CD4-positive, alpha-beta T cell treated with Interleukin-15 for 4 hours (primary cell): ENCODE measurements at regions not wholly inside any gene's neighbourhood (a gene's known extent, or its start where the extent isn't known, plus 50 kb on each side); places are given as distances from the start of the nearest gene placed in this dataset.
"Not testable (repeated sequence)": the region's sequence is repeated elsewhere in the genome, so short reads cannot be mapped to it uniquely, and the experiment has no call there.

ENCODE experiments used
- DNase-seq: peaks from one replicate; pipeline ENCODE4 v3.0.0-alpha.2; 2020; ENCODE audit warnings: low spot score

DNA sequence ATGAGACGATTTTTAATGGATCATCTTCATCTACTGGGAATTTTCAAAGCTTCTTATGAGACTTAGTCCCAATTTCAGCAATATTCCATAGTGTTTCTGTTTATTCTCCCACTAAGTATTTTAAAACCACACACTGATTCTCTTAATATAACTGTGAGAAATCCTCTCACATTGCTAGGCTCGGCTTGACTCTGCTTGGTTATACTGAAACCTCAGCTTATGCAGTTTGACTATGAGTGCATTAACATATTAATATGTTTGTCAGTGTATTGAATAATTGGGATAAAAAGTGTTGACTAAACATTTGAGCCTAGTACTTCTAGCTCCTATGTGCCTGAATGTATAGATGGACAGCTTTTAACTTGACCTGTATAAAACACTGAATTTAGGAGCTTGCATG, 298.5 kb upstream of the IZUMO3 start:
- no peak for DNase-seq

DNA sequence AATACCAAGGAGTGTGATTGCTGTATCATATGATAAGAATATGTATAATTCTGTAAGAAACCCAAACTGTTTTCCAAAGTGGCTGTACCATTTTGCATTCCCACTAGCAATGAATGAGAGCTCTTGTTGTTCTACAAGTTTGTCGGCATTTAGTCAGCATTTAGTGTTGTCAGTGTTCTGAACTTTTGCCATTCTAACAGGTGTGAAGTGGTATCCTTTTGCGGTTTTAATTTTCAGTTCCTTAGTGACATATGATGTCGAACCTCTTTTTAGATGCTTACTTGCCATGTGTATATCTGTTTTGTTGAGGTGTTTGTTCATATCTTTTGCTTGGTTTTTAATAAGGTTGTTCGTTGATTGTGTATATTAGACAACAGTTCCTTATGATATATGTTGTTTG, 296.3 kb upstream of the IZUMO3 start:
- no peak for DNase-seq

DNA sequence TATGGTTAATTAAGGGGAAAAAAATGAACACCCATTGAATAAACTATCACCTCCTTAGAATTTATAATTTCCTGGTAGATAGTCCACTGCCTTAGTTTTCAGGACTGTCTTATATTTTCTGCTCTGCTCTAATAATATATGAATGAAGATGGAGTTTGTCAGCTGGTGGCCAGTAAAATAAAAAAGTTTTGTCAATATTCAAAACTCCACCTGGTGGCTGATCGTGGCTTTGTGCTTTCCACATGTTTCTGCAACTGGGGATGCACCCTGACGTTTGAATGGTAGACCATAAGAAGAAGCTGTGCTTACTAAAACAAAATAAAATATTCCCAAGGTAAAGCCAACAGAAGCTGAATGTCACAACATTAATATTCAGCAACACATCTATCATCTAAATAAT, 286.6 kb upstream of the IZUMO3 start:
- DNase-seq: no peak

DNA sequence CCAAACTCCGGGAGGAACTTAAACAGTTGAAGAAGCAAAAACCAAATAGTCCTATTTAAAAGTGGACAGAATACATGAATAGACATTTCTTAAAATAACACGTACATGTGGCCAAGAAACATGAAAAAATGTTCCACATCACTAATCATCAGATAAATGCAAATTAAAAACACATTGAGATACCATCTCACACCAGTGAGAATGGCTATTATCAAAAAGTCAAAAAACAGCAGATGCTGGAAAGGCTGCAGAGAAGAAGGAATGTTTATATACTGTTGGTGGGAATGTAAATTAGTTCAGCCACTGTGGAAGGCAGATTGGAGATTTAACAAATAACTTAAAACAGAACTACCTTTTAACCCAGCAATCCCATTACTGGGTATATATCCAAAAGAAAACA, 283.0 kb upstream of the IZUMO3 start:
- no peak for DNase-seq

DNA sequence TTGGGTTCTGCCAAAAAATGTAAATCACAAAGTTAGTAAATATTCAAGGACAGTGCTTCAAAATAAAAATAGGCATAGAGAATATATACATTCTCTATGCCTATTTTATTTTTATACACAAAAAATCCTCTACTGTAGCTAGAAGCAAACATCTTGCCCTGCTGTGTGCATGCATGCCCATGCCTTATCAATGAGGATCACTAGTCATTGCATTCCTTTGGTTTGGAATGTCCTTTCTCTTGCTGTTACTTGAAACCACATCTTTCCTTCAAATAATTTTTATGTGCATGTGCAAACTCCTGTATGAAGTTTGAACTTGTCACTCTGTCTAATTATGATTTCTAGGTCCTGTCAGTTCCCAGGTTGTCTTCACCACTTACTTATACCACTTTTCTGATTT, 278.9 kb upstream of the IZUMO3 start:
- DNase-seq: no peak

DNA sequence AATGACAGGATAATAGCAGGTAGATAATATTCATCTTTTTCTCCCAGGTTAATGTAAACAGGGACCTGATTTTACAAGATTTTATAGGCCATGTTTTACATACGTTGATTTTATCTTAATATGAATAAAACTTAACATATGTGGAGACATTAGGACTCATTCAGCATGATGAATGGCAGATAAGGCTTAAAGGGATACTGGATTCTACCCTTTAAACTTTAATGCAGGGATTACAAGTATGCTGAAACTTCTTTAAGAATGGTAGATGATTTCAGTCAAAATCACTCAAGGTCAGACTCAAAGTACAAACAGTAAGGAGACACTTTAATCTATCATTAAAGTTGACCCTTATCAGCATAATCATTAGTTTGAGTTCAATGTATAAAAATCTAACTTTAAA, 274.5 kb upstream of the IZUMO3 start:
- no peak for DNase-seq

DNA sequence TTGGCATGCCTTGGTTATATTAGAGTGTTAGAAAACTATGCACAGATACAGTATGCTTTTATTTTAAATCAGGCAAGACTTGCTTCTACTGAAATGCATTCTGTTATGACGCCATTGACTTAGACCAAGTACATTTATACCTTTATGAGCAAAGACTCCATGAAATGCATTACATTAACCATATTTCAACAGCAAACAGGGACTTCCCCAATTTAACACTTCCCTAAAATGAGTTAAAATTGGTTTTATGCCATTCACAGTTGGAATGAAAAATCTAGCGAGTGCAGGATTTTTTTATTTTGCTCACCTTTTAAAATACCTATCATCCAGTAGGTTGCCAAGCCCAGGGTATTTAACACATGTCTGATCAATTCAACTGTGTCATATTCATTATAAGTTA, 272.1 kb upstream of the IZUMO3 start:
- DNase-seq: no peak

DNA sequence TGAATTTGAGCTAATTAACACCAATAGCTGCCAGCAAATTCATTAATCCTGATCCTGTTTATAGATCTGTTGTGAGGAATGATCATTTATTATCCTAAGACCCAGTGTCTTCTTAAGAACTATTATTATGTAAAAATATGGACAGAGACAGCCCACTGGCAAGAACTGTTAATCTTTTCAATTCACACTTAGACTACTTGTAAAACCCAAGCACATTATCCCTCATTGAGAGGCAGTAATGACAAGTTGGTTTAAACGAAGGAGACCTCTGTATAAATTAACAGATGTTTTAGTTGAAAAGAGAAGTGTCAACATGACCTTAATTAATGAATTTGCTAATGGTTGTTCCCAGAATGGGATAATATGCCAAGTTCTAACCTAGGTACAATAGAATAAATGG, 270.3 kb upstream of the IZUMO3 start:
- no peak for DNase-seq

DNA sequence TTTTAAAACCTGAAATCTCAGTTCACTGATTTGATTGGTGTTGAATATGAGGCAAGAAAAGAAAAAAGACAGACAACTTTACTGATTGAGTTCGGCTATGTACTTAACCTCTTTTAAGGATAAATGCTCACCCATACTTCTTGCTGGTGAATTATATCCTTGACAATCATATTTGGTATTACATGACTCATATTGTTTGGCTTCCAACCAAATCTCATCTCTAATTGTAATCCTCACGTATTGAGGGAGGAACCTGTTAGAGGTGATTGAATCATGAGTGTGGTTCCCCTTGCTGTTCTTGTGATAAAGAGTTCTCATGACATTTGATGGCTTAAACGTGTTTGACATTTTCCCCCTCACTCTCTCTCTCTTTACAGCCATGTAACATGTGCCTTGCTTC, 255.6 kb upstream of the IZUMO3 start:
- DNase-seq: no peak

DNA sequence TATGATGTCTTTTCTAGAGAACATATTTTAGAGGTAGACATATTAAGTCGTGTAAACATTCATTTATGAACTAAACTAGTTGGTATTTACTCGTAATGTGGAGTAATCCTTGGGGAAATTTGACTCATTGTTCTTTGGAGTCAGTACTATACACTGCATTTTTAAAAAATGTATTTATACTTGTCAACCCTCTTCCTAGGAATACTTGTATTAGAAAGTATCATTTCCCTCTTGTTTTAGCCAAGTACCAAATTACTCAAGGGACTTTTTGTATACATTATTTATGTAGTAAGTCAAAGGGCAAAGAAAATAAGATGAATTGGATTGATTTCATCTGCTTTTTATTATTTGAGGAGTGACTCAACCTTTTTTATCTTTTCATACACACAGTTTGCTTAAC, 248.1 kb upstream of the IZUMO3 start:
- no peak for DNase-seq

DNA sequence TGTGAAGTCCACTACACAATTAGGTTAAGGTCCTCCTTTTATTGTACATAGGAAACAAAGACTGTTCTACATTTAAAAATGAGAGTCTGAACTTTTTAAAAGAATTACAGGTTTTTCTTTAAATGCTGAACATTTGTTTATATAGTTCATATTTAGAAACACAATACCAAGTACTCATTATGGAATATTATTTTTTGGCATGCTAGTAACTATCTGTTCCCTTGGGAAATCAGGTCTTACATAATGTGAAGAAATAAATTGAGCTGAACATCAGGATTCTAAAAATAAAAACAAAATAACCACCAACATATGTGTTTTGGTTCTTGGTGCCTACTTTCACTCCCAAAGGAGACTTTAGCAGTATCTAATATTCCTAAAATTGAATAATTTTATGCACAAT, 230.5 kb upstream of the IZUMO3 start:
- no peak for DNase-seq

DNA sequence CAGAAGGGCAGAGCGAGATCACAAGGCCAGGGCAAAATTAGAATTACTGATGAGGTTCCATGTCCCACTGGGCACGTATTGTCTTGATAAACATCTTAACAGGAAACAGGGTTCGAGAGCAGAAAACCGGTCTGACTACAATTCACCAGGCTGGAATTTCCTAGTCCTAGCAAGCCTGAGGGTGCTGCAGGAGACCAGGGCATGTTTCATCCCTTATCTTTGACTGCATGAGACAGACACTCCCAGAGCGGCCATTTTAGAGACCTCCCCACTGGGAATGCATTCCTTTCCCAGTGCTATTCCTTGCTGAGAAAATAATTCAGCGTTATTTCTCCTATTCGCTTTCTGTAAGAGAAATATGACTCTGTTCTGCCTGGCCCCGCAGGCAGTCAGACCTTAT, 228.5 kb upstream of the IZUMO3 start:
- DNase-seq: peak; percentile 0

DNA sequence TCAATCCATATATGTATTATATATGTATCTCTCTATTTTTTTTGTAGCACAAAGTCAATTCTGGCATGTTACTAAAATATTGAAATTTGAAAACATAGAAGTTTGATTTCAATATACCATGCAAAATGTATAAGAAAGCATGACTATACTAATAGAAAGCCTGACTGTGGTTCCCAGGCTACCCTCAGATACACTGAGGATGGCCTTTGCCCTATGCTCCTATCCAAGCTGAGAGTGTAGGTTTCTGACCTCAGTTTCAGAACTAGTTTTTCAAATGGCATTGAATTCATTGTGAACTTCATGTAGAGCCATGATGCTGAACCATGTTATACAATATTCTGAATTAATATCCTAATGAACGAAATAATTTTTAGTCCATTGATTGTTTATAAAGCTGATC, 220.4 kb upstream of the IZUMO3 start:
- DNase-seq: no peak

DNA sequence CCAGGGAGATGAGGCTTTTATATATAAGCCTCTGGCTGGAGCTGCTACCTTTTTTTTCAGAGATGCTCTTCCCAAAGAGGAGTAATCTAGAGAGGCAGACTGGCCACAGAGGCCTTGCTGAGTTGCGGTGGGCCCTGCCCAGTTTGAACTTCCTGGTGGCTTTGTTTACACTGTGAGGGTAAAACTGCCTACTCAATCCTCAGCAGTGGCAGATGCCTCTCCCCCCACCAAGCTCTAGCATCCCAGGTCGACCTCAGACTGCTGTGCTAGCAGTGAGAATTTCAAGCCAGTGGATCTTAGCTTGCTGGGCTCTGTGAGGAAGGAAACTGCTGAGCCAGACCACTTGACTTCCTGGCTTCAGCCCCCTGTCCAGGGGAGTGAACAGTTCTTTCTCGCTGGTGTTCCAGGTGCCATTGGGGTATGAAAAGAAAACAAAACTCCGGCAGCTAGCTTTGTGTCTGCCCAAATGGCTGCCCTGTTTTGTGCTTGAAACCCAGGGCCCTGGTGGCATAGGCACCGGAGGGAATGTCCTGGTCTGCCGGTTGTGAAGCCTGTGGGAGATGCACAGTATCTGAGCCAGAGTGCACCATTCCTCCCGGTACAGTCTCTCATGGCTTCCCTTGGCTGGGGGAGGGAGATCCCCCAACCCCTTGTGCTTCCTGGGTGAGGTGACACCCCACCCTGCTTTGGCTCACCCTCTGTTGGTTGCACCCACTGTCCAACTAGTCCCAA, 219.5 kb upstream of the IZUMO3 start:
- no peak for DNase-seq

DNA sequence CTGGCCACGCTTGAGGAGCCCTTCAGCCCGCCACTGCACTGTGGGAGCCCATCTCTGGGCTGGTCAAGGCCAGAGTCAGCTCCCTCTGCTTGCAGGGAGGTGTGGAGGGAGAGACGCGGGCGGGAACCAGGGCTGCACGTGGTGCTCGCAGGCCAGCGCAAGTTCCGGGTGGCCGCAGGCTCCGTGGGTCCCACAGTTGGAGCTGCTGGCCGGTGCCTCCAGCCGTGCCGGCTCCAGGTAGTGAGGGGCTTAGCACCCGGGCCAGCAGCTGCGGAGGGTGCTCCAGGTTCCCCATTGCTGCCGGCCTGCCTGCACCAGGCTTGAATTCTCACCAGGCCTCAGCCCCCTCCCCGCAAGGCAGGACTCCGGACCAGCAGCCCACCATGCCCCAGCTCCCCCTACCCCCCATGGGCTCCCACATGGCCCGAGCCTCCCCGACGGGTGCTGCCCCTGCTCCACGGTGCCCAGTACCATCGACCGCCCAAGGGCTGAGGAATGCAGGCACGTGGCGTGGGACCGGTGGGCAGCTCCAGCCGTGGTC, 192.8 kb upstream of the IZUMO3 start:
- DNase-seq: no peak

DNA sequence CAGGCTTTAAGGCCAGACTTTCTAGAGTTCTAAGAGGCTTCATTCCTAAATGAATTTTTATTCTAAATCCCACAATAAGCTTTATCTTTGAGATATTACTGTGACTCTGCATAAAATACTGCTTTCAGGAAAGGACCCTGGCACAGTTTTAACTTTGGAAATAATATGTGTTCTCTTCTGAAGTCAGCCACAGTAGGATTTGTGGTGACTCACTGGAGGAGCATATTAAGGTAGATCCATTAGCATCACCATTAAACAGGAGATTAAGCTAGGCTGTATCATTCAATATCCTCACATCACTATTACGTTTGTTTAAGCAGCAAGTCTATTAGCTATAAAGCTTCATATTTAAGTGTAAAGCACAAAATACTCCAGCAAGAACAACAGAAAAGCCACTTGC, 186.1 kb upstream of the IZUMO3 start:
- DNase-seq: no peak

DNA sequence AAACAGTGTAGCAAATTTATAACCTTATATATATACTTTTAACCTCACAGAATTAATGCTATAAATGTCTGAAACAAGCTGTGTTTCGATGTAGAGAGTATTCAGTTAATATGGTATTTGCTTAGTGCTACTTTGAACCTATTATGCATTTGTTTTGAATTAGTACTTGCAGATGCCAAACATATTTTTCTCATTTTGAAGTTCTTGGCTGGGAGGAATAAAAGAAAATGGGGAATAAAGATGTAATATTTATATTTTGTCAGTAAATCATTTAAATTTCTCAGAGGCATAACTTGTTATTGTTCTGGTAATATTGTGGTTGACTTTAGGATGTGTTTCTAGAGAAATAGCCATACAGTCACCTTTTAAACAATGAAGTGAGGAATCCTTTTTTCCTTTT, 175.9 kb upstream of the IZUMO3 start:
- DNase-seq: no peak

DNA sequence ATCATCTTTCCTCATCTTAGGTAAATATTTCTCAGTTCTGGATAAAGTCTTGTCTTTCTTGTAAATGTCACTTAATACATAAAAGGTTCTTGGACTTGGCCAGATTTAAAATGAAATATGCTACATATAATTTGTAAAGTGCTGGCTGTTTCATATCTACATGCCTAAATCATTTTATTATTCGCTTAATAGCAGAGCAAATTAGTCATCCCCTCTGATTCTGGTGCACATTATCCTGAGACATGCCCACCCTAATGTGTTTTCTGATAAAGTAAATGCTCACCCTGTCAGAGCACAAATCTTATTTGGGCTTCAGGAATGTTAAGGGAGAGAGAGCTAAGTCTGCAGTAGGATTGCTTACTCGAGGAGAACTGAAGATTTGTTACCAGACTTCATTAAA, 166.5 kb upstream of the IZUMO3 start:
- no peak for DNase-seq

DNA sequence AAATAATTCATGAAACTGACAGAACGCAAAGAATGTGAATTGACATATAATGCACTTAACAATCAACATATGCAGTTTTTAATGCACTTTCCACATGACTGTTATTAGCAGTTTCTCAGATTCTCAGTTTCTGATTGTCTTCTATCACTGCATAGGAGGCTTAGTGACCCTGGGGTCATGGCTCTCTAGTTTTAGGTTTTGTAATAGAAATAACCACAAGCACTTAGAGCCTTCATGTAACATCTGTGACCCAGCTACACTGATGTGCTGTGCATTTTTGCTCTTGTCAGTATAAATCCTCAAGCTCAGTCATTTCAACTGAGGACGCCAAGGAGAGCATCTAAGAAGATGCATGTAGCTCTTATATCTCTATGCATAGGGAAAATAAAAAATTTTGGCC, 163.1 kb upstream of the IZUMO3 start:
- DNase-seq: no peak

DNA sequence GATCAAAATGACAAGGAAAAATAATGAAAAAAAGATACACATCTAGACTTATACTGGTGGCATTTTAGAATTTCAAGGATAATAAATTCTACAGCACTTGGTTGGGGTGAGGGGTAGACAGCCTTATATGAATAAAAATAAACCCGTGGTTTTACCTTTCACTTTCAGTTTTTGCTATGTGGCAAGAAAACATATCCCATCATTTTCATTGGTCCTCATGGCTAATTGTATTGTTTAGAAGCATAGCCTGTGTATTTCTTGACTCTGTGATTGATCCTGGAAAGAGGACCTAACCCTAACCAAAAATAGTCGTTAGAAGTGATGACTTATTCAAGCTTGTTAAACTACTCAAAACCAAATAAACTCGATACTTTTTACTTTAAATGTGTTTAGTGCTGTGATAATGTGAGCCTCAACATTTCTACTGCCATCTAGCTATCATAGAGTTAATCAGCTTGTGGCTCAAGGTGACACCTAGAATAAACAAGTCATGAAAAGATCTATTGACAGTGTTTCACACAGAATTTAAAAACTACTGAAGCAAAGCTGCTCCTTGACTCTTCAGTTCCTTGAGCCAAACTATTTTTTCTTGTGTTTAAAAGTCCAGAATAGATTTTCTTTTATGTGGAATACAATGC, 153.3 kb upstream of the IZUMO3 start:
- no peak for DNase-seq

DNA sequence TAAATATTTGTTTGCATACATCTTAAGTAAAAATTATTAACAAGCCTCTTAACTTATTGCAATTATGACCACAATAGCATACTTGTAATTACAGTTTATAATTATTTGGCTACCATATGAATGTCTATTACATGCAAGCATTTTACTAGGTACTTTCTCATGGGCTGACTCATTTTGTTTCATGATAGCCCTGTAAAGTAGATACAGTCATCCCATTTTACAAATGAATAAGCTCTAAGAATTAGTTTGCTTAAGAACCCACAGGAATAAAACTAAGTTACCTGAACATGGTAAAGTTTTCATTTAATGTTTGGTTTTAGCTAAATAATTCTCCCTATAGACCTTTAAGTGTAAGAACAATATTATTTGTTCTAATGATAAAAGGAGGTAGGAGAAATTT, 126.6 kb upstream of the IZUMO3 start:
- no peak for DNase-seq

DNA sequence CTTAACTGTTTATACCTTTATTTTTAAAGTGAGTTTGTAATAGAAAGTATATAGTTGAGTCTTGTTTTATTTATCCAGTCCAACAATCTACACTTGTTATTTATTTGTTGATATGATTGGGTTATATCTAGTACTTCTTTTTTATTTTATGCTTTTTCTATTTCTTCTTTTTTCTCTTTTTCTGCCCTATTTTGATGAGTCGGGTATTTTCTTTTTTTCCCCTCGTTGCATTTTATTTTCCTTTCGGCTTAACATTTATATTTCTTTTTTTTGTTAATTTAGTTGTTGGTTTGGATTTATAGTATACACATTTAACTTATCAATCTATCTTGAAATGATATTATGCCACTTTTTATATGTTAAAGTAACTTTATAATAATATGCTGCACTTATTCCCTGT, 111.7 kb upstream of the IZUMO3 start:
- no peak for DNase-seq

DNA sequence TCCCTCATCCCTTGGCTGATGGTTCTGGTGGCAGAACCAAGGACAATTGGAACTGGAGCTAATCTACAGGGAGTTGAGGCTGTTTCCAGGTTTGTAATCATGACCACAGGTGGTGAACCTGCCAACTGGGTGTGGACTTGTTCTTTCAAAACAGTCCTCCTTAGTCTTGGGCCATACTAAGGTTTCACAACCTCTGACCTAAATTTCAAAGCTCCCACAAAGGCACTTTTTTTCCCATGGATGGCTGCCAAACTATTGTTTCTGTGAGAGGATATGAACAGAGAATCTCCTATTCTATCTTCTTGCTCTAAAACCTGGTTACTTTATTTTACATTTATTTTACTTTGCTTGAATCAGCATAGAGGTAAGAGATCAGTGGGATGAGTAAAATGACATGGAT, 106.5 kb upstream of the IZUMO3 start:
- DNase-seq: no peak

DNA sequence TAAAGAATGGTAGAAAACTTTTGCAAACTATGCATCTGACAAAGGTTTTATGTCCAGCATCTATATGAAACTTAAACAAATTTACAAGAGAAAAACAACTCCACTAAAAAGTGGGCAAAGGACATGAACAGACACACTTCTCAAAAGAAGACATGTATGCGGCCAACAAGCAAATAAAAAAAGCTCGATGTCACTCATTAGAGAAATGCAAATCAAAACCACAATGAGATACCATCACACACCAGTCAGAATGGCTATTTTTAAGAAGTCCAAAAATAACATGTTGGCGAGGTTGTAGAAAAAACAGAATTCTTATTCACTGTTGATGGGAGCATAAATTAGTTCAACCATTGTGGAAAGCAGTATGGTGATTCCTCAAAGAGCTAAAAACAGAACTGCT, 83.1 kb upstream of the IZUMO3 start:
- not testable (repeated sequence) for DNase-seq
